Aorta (tissue), 5 donors: ENCODE measurements at regions not wholly inside any gene's neighbourhood (a gene's known extent, or its start where the extent isn't known, plus 50 kb on each side); places are given as distances from the start of the nearest gene placed in this dataset.

ENCODE experiments used
- ATAC-seq: fragments of 200-7000 bp; cut with Tn5 transposase; one replicate; pipeline ENCODE4 v1.9.1; 2022; ENCODE audit warnings: moderate library complexity; ENCODE audit not compliant: low FRiP score
- DNase-seq, 2 donors: peaks; one replicate each; pipeline ENCODE4 v3.0.0-alpha.2; 2020
- H3K27ac ChIP-seq, 2 donors: one replicate each; pipeline ENCODE4 v1.5.1; 2013; ENCODE audit warnings: low read length in 2 of 2, mild to moderate bottlenecking in 2 of 2, moderate library complexity in 2 of 2, control low read depth in 1 of 2, inconsistent platforms in 1 of 2, low read depth in 1 of 2
- H3K27me3 ChIP-seq, 2 donors: one replicate each; pipeline ENCODE4 v1.6.1; 2013; ENCODE audit warnings: control low read depth in 1 of 2, low read length in 1 of 2, mild to moderate bottlenecking in 1 of 2, moderate library complexity in 1 of 2; ENCODE audit not compliant: insufficient read depth in 2 of 2, control insufficient read depth in 1 of 2
- H3K36me3 ChIP-seq, 2 donors: one replicate each; pipeline ENCODE4 v1.6.1; 2013; ENCODE audit warnings: control low read depth in 1 of 2, low read length in 1 of 2, mild to moderate bottlenecking in 1 of 2; ENCODE audit not compliant: insufficient read depth in 2 of 2, control insufficient read depth in 1 of 2
- H3K4me1 ChIP-seq, 2 donors: one replicate each; pipeline ENCODE4 v1.6.1; 2013; ENCODE audit warnings: low read length in 2 of 2, control low read depth in 1 of 2, mild to moderate bottlenecking in 1 of 2, moderate library complexity in 1 of 2; ENCODE audit not compliant: insufficient read depth in 2 of 2, control insufficient read depth in 1 of 2
- H3K4me3 ChIP-seq, 2 donors: one replicate each; pipeline ENCODE4 v1.5.1; 2013; ENCODE audit warnings: low read length in 2 of 2, control low read depth in 1 of 2, mild to moderate bottlenecking in 1 of 2
- H3K9me3 ChIP-seq: one replicate; pipeline ENCODE4 v1.6.1; 2013; ENCODE audit warnings: mild to moderate bottlenecking, low read length; ENCODE audit not compliant: control insufficient read depth
- WGBS, 2 donors: extraction: QIAGEN DNeasy Blood & Tissue Kit; methylation state at CpG; one replicate each; pipeline ENCODE4 v1.1.7; 2013; 5-methylcytosine and 5-hydroxymethylcytosine counted together
- intact Hi-C, 2 donors: fragments of 100-400 bp; cut with DNase I; formaldehyde crosslinking; loops; one replicate each; pipeline versions ENCODE4 v1.14.2 to v1.15.0; 2022
- donor health status: healthy with polysubstance abuse.
- donor health status: Bipolar disorder and iron deficiency.
- donor health status: DM: no; HTN: no; CAD: no.
- donor health status: DM: no; HTN: no; CAD: no.
- donor health status: DM: yes; HTN: yes; CAD: no.

DNA sequence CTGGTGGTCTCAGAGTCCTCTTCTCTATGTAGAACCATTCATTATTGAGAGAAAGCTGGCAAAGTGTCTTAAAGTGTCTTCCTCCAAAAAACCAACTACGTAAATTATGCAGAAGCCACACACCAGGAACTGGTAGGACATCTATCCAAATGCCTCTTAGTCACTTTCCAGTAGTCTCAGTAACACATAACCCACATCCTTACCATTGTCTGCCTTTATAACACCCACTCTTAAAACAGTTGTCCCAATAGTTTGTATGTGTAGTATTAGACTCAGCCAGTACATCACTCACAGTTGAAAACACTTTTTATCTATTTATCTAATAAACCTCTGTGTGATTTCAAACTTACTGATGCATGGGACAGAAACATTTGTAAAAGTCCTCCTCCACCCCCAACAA lies 143.6 kb upstream of the HNRNPA3 start:
- DNase-seq, result no peak
- intact Hi-C loops, result no loop called here
- H3K36me3 ChIP-seq, result no peaks in the 10 kb centered on the region
- peaks cover 0 to 2% of the 10 kb centered on the region in 2 donors for H3K27me3 ChIP-seq
- no peak overlapping the region for H3K27ac ChIP-seq
- H3K9me3 ChIP-seq, result peaks cover 1% of the 10 kb centered on the region
- no peak for ATAC-seq
- no peak overlapping the region for H3K4me3 ChIP-seq
- 88% methylated on average over 1 of the region's 1 CpG for WGBS, 2 donors
- H3K4me1 ChIP-seq, result no peaks in the 10 kb centered on the region

DNA sequence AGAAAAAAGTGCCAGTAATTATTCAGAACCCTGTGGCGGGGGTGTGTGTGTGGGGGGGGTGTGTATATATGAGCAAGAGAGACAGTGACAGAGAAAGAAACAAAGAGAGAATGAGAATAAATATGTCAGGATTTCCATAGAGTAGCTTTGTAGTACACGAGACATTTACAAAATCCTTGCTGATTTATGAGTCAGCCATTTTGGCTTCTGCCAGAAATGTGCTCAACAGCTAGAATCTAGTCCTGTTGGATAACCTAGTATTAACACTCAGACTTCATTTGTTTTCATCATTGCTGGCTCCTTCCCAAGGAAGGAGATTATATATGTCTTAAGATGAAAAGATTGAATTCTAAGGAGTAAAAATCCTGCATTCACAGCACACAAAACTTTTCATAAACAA lies 140.5 kb upstream of the HNRNPA3 start:
- no peak for ATAC-seq
- no peaks in the 10 kb centered on the region for H3K36me3 ChIP-seq

DNA sequence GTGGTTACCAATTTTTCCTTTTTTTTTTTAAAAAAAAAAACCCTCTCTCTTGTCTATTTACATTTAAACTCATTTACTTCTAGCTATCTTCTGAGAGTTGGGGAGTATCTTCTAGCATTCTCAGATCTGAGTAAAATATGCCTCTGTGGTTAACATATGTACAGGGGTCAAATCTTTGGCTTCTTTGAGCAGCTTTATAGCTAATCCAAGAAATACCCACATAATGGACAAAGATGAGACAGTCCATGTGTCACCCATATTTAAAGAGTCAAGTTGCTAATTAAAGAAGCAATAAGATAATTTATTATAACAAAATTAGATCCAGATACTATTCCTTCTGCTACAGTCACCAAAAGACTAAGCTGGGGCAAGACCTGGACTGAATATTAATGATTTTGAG lies 139.0 kb upstream of the HNRNPA3 start:
- intact Hi-C loops, result no loop called here
- H3K36me3 ChIP-seq, result no peaks in the 10 kb centered on the region
- H3K4me3 ChIP-seq, result no peak overlapping the region
- ATAC-seq (no peak), DNase-seq (no peak)
- no peaks in the 10 kb centered on the region for H3K27me3 ChIP-seq
- no peaks in the 10 kb centered on the region for H3K4me1 ChIP-seq
- no peaks in the 10 kb centered on the region for H3K9me3 ChIP-seq
- no peak overlapping the region for H3K27ac ChIP-seq

More for the DNA sequence above, 140.5 kb upstream of the HNRNPA3 start:
- no peak for DNase-seq
- H3K27me3 ChIP-seq, result no peaks in the 10 kb centered on the region
- 34 to 36% methylated on average over 2 of the region's 2 CpGs for WGBS, 2 donors
- no peak overlapping the region for H3K4me3 ChIP-seq
- H3K4me1 ChIP-seq, result no peaks in the 10 kb centered on the region
- intact Hi-C loops, result no loop called here
- H3K27ac ChIP-seq, result no peak overlapping the region
- peaks cover 1% of the 10 kb centered on the region for H3K9me3 ChIP-seq

DNA sequence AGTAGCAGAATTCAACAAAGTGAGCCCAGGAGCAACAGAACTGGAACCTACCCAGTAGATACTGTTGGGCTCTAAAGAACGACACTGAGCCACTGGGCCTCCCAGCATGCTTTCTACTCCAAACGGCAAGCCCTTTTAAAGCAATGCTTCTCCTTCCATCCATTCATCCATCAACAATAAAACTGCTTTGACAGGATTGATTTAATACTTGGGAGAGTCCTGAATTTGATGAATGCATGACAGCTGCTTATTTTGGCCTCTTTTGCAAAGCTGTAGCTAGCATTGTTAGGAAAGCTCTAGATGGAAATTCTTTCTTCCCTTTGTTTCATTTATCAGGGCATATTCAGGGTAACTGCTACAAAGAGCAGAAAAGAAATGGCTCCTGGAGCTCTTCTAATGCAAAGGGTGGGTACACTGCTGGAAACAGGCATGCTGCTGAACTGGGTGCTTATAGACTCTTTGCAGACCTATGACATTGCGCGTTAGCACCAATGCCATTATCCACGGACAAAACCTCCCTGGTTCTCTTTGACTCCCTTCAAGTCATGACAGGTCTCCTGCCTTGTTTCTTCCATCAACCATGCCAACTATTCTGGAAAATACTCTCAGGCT lies 138.4 kb upstream of the HNRNPA3 start:
- Histone ChIP-seq H3K9me3 (no peaks in the 10 kb centered on the region), H3K36me3 (no peaks in the 10 kb centered on the region), H3K4me3 (no peak overlapping the region), H3K27ac (no peak overlapping the region), H3K4me1 (no peaks in the 10 kb centered on the region), H3K27me3 (no peaks in the 10 kb centered on the region)
- ATAC-seq (no peak), DNase-seq (no peak)
- intact Hi-C loops, result no loop called here
- 43 to 51% methylated on average over 5 of the region's 5 CpGs for WGBS, 2 donors

DNA sequence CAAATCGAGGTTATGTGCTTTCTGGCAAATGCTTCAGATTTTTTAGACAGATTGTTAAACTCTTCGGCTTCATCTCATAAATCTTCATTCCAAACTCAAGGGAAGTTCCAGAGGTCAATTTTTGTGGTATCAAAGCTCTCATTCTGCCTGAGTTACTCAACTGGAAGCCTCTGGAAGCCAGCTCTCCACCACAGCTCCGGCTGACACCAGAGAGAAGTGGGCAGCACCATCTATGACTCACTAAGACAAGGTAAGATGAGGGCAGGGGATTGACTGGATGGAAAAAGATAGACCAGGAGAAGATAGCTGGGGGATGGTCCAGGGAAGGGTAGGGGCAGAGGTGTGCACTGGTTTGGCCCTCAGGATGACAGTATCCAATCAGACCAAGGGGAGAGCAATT lies 137.3 kb upstream of the HNRNPA3 start:
- DNase-seq (no peak), ATAC-seq (no peak)
- 12 to 17% methylated on average over 3 of the region's 3 CpGs for WGBS, 2 donors
- no peaks in the 10 kb centered on the region for H3K4me1 ChIP-seq
- intact Hi-C loops, result no loop called here
- no peaks in the 10 kb centered on the region for H3K36me3 ChIP-seq
- H3K4me3 ChIP-seq, result no peak overlapping the region
- no peak overlapping the region for H3K27ac ChIP-seq
- no peaks in the 10 kb centered on the region for H3K9me3 ChIP-seq
- no peaks in the 10 kb centered on the region for H3K27me3 ChIP-seq

DNA sequence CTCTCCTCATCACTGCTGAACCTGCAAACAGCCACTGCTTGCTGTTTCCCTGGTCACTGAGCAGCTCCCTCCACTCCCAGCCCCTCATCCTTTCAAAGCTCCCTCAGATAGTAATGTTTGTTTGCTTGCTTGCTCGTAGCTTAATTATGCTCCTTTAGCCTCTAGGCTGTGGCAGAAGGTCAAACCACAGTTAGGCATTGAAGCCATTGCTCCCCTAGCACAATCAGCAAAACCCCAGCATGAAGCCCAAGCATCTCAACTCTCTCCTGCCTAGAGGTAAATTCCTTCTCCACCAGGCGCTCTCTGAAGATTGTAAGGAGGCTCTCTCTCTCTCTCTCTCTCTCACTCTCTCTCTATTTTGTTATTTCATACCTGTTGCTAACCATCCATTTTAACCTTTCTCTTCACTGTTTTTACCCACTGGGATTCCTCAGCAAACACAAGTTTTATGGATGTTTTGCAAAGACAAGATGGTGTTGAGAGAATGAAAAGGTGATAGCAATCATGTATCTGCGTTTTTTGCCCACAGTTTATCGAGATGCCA lies 135.9 kb upstream of the HNRNPA3 start:
- Histone ChIP-seq H3K27me3 (no peaks in the 10 kb centered on the region), H3K36me3 (no peaks in the 10 kb centered on the region), H3K4me1 (no peaks in the 10 kb centered on the region), H3K27ac (no peak overlapping the region), H3K9me3 (no peaks in the 10 kb centered on the region), H3K4me3 (no peak overlapping the region)
- DNase-seq (no peak), ATAC-seq (no peak)
- 63 to 71% methylated on average over 4 of the region's 4 CpGs for WGBS, 2 donors
- intact Hi-C loops, result no loop called here

DNA sequence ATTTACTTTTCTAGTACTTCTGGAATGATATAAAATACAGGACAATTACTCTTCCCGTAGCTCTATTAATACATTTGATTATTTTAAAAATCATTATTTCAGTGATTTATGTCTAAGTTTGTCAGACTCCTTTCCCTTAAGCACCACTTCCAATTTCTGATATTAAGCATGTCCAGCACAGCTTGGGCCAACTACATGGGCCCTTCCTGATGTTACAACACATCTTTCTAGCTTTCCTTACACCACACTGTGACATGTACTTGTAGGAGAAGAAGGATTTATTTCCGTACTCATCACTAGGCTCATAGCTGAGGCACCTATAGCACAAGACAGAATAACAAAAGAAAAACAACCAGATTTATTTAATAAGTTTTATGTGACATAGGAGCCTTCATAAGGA lies 134.8 kb upstream of the HNRNPA3 start:
- ATAC-seq (no peak), DNase-seq (no peak)
- Histone ChIP-seq H3K27me3 (no peaks in the 10 kb centered on the region), H3K36me3 (no peaks in the 10 kb centered on the region), H3K27ac (no peak overlapping the region), H3K9me3 (no peaks in the 10 kb centered on the region), H3K4me1 (no peaks in the 10 kb centered on the region), H3K4me3 (no peak overlapping the region)
- 60 to 61% methylated on average over 2 of the region's 2 CpGs for WGBS, 2 donors
- intact Hi-C loops, result no loop called here

DNA sequence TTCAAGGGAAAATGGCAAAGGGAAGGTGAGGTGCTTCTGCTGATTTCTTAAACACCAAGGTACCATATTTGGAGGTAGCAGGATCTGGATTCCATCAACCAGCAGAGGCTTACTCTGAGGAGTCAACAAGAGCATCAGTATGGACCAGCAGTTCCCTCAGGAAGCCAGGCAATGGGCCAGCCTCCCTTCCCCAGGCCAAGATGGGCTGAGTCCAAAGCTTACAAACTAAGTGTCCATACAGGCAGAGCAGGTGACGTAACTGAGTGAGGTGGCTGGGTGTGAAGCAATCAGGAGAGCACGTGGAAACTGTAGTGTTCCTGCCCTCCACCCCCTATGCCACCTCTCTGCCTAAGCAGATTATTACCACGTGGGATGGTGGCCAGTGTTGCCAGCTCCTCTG lies 134.2 kb upstream of the HNRNPA3 start:
- Histone ChIP-seq H3K27ac (no peak overlapping the region), H3K4me1 (no peaks in the 10 kb centered on the region), H3K9me3 (no peaks in the 10 kb centered on the region), H3K27me3 (no peaks in the 10 kb centered on the region), H3K4me3 (no peak overlapping the region), H3K36me3 (no peaks in the 10 kb centered on the region)
- WGBS, 2 donors, result 40 to 50% methylated on average over 3 of the region's 3 CpGs
- ATAC-seq (no peak), DNase-seq (no peak)
- intact Hi-C loops, result no loop called here

DNA sequence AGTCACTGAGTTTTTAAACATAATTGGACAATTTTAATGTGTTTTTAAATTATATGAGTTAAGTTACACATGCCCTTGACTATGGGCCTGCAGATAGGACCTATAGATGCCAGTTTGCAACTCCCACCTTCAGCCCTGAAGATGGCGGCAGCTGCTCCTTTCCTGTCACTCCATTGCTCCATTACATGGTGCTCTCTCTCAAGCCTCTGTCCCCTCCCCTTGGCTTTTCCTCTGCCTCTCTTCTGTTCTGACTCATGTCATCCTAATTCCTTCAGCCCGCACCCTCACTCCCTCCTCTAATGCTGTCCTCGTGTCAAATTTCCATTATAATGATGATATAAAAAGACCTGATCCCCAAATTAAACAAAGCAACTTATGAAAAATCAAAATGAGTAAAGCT lies 133.7 kb upstream of the HNRNPA3 start:
- intact Hi-C loops, result no loop called here
- no peaks in the 10 kb centered on the region for H3K9me3 ChIP-seq
- no peak for DNase-seq
- H3K4me3 ChIP-seq, result no peak overlapping the region
- no peak overlapping the region for H3K27ac ChIP-seq
- 53 to 70% methylated on average over 3 of the region's 3 CpGs for WGBS, 2 donors
- no peaks in the 10 kb centered on the region for H3K27me3 ChIP-seq
- no peaks in the 10 kb centered on the region for H3K4me1 ChIP-seq
- ATAC-seq, result no peak
- no peaks in the 10 kb centered on the region for H3K36me3 ChIP-seq
